GM18907 (cell line): ENCODE measurements at regions not wholly inside any gene's neighbourhood (a gene's known extent, or its start where the extent isn't known, plus 50 kb on each side); places are given as distances from the start of the nearest gene placed in this dataset.

ENCODE experiments used
- ATAC-seq: cut with Tn5 transposase; IDR thresholded peaks from one replicate; pipeline ENCODE4 v1.9.1; 2021; ENCODE audit warnings: mild to moderate bottlenecking, moderate library complexity; ENCODE audit not compliant: unreplicated experiment

GRCh38 chr5:85813146-85813545 is 804.6 kb upstream of the COX7C start:
- no peak for ATAC-seq

DNA sequence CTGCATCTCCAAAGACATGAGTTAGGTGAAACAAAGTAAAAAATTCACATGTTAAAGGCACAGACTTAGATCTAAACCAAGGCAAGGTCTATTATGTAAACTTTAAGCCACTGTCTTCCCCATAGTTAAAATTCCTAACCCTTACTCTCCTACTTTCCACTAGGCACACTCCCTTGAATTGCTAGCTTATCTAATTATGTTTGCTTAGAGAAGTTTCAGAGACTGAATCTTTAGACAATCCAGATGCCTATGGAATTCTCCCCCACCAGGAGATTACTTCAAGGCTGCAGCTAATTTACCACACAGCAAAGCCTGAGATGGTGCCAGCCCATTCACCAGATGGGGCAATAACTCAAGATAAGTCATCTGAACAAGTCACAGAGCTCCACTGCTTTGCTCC is 803.1 kb upstream of the COX7C start:
- no peak for ATAC-seq

DNA sequence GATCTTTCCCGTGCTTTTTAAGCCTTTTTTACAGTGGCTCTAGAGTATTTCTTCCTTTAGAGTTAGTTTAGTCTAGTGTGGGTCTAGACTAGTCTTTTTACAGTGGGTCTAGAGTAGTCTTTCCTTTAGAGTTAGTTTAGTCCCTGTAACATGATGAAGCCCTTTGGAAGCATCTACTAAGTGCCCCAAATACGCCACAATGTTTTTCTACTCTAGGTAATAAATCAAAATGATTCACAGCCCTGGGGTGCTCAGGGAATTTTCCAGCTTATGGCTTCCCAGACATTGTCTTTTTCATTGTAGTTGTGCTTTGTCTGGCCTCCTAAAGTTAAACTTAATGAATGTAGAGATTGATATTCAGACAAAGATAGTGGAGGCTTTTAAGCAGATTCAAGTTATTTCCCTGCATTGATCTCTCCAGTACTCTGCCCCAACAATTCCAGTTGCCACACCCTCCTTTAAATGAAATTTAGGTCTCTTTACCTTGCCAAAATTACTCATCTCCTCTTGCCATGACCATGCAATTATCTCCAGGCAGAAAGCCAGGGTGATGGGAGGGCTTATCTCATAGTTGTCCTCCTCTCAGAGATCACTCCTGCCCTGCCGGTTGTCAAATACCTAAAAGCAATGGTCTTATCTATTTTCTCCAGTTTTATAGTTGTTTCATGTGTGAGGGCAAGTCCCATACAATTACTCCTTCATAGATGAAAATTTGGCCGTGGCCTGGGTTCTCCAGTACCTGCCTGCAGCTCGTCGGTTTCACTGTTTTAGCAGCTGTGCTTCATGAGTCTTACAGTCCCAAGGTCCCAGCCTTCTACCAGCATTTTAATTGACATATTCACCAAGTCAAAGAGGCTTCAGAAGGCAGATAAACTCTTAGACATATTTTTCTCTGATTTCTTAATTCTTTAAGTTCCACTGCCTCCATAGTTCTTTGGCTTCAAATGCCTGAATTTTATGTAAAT is 794.0 kb upstream of the COX7C start:
- ATAC-seq, result no peak

DNA sequence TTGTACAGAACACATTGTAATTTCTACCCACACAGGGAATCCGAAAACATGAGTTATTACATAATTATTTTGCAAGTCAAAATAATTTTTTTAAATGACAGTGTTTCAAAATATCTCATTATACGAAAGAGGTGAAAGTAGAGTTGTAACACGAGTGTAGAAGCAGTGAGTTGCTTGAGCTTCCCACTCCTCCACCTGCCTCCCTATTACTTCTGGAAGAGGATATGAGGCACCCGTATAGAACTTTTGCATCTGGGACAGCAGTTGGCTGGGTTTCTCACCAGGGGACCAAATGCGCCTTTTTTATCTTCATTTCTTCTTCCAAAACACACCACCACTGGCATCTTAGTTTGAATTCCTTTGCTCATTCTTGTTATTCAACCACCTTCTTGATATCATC is 779.0 kb upstream of the COX7C start:
- no peak for ATAC-seq

GRCh38 chr5:85841653-85842052 is 776.1 kb upstream of the COX7C start:
- ATAC-seq, result no peak

- ATAC-seq, result no peak
Observed at GRCh38 chr5:85843535-85843934, 774.2 kb upstream of the COX7C start.

- no peak for ATAC-seq
Observed at GRCh38 chr5:85849411-85849810, 768.3 kb upstream of the COX7C start.

DNA sequence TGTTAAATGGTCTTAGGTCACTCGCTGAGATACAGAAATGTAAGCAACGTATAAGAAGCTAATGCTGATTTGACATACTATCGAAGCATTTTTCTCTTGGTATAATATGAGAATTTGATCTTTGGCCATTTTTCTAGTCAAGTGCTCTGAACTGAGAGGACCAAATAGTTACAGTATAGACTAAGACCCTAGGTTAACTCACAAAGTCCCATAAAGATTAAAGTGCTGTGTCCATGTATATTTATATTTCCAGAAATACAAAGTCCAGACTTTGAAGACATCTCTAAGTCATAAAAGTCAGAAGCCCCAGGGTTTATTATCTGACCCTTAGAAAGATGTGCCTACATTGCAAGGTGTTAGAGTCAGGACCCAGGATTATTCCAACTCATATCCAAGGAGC is 752.4 kb upstream of the COX7C start:
- no peak for ATAC-seq

- no peak for ATAC-seq
Observed at GRCh38 chr5:85868070-85868469, 749.7 kb upstream of the COX7C start.

DNA sequence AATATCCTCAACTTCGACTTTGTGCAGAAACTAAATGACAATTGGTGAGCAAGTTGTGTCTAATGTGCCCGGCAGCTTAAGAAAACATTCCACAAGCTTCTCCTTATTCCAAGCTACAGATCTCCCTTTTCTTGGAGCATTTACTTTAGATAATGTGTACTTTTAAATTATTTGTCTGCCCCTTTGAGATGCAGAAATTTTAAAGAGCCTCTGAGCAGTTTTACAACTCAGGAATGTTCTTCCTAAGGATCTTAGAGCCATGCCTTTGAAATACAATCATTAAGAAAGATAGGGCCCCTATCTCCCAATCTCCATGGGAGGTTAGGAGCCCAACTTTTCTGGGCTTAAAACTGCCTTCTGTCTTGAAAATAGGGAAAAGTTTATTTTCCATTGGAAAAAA is 723.7 kb upstream of the COX7C start:
- ATAC-seq, result no peak

- ATAC-seq, result no peak
Observed at GRCh38 chr5:85896514-85896913, 721.2 kb upstream of the COX7C start.

DNA sequence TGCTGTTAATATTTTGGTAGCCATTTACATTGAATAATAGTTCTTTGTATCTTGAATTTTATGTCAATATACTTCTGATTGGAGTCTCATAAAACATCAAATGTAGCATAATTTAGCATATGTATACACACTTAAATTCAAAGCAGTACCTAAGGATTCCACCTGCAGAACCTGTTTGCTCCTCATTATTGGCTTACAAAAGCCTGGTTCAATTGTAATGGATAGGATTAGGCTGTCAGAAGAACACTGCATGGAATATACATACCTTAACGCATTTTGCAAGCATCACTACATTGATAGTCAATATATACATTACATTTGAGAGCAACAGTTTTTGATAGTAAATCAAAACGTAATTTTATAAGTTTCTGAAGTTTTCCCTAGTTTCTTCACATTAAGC is 711.3 kb upstream of the COX7C start:
- no peak for ATAC-seq

DNA sequence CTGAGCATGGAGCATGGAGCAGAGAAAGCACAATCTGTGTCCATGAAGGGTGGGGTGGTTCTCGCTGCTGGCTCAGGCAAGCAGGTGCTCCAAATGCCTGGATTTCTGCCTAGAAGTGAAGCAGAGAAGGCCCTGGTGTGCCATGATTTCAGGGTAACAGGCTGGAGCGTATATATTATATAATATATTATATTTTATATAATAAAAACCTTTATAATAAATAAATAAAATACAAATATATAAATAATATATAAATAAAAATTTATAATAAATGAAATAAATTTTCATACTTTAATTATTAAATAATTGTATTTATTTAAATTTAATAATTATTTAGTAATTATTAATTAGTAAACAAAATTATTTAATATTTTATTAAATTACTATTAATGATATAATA is 707.4 kb upstream of the COX7C start:
- ATAC-seq, result no peak

GRCh38 chr5:85920984-85921383 is 696.8 kb upstream of the COX7C start:
- ATAC-seq, result no peak

DNA sequence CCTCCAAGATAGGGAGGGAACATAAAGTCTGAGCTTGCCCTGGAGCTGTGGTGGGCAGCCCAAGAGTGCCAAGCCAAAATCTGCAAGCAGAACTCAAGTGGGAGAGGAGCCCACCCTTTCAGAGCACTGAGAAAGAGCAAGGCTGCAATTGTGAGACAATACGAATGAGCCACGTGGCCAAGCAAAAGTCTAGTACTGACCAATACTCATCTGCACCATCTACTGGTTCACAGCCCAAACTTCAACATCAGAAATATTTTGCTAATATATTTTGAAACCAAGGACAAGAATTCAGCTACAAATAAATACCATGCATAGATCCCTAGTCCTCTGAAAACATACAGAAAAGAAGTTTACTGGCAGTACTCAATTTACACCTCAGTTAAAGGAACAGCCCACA is 696.2 kb upstream of the COX7C start:
- ATAC-seq, result no peak

- no peak for ATAC-seq
Observed at GRCh38 chr5:85927632-85928031, 690.1 kb upstream of the COX7C start.

GRCh38 chr5:85929713-85930112 is 688.0 kb upstream of the COX7C start:
- ATAC-seq, result no peak

DNA sequence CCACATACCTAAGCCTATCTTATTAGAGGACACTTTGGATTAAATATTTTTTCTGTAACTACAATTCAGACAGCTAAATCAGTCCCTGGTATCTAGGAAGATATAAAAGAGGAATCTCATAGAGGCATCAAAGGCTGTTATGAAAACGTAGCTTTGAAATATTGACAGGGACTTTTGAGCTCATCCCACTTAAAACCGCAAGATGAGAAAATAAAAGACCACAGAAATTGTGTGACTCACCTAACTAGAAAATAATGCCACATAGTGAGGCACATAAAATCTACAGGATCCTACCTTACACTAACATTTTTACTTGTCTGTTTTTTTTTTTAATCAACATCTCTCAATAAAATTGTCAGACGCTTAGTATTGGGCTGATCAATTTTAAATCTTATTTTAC is 686.5 kb upstream of the COX7C start:
- no peak for ATAC-seq

DNA sequence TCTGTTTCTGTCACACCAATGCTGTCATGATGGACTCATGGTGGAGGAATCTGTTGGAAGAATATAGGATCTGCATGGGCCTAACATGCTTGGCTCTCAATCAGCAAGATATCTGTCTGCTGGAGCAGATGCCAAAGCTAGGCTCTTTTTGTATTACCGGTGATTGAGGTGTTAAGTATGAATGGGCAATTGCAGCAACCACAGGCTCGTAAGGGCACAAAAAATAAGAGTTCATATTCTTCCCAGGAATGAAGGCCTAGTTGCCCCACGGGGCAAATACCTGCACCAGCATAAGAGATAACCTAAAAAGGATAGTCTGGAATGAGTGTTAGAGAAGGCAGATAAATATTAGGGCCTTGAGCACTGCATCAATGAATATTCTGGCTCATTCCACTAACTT is 679.5 kb upstream of the COX7C start:
- ATAC-seq, result no peak

GRCh38 chr5:85951707-85952210 is 666.0 kb upstream of the COX7C start:
- no peak for ATAC-seq

DNA sequence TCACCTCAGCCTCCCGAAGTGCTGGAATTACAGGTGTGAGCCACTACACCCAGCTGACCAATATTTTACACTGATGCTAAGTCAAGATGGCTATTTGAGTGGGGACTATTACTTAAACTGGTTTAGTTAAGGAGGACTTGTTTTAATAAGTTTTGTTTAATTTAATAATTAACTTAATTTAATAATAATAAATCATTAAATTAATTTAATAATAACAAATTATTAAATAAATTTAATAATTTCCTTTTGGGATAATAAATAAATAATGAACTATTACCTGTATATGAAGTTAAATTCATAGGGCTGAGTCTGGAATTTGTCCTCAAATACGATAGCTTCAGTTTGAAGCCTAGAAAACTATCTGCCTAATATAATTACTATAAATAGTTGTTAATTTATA is 665.1 kb upstream of the COX7C start:
- ATAC-seq, result no peak

DNA sequence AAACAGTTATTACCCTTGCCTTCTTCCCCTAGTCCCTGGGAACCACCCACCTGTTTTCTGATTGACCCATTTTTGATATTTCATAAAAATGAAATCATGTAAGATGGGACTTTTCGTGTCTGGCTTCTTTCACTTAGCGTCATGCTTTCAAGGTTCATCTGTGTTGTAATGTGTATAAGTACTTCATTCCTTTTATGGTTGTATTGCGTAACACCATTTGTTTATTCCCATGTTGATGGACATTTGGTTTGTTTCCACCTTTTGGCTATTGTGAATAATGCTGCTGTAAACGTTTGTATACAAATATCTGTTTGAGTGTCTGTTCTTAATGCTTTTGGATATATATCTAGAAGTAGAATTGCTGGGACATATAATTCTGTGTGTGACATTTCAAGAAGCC is 650.1 kb upstream of the COX7C start:
- no peak for ATAC-seq

DNA sequence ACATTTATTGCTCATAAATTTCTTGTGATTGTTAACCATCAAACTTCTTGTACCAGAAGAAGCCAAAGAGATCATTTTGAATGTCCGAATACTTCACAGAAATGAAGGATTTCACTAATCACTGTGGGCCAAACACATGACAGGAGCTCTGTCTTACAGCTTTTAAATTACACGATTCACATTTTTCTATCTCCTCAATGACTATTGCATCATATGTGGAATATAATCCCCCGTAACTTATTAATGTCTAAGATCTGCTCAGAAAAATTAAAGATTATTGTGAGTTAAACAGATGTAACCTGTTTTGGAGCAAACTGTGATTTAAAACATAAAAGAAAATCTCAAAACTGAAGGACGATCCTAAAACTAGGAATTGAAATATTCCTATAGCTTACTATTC is 645.2 kb upstream of the COX7C start:
- no peak for ATAC-seq
